ENCODE measurements at regions not wholly inside any gene's neighbourhood (a gene's known extent, or its start where the extent isn't known, plus 50 kb on each side); places are given as distances from the start of the nearest gene placed in this dataset.

DNA sequence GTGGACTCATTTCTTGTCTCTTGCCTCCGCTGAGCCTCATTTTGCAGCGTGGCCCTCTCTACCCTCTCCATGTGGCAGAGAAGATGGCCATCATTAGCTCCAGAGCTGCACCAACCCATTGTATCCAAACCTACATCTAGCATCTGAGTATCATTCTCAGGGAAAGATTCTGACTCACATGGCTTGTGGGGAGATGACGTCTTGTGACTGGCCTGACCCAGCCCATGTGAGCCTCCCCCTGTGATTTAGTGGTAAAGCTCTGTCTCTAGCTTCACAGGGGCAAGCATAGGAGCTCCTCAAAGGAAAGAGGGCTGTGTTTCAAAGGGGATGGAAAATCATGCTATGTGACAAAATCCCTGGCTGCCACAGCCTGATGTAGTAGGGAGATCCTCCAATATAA lies 87.4 kb upstream of the RBMS1 start:
- Histone ChIP-seq H3K27me3 (ENCODE audit: insufficient read depth, low read depth, severe bottlenecking) (no peaks in the 10 kb centered on the region), H3K27ac (no peak overlapping the region), H3K9me3 (ENCODE audit: severe bottlenecking) (no peaks in the 10 kb centered on the region), H3K4me3 (ENCODE audit: low read depth, low read length) (no peak overlapping the region), H3K36me3 (no peaks in the 10 kb centered on the region)
- DNase-seq: no peak
- TF ChIP-seq, protein P1, sequence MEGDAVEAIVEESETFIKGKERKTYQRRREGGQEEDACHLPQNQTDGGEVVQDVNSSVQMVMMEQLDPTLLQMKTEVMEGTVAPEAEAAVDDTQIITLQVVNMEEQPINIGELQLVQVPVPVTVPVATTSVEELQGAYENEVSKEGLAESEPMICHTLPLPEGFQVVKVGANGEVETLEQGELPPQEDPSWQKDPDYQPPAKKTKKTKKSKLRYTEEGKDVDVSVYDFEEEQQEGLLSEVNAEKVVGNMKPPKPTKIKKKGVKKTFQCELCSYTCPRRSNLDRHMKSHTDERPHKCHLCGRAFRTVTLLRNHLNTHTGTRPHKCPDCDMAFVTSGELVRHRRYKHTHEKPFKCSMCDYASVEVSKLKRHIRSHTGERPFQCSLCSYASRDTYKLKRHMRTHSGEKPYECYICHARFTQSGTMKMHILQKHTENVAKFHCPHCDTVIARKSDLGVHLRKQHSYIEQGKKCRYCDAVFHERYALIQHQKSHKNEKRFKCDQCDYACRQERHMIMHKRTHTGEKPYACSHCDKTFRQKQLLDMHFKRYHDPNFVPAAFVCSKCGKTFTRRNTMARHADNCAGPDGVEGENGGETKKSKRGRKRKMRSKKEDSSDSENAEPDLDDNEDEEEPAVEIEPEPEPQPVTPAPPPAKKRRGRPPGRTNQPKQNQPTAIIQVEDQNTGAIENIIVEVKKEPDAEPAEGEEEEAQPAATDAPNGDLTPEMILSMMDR (IDR thresholded peaks at IDR 0.05; ENCODE audit: low read depth, low read length): no peak

DNA sequence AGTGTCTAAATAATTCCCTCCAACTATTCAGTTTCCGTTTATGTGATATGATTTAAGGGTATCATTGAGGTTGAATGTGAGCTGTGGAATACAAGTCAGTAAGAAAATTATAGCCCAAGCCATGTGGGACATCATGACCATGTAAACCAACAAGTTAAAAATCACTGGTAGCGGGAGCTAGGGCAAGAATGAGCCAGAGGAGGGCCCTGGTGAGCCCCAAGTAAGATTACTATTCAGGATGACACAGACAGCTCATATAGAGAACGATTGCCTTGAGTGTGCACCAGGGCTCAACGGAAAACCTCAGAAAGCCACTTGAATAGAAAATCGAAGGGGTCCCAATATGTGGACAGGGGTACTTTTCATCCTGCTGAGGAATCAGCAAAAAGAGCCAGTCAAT lies 87.8 kb upstream of the RBMS1 start:
- H3K4me3 ChIP-seq (ENCODE audit: low read depth, low read length): no peak overlapping the region
- no peaks in the 10 kb centered on the region for H3K9me3 ChIP-seq (ENCODE audit: severe bottlenecking)
- no peaks in the 10 kb centered on the region for H3K36me3 ChIP-seq
- peak; percentile 29 for DNase-seq
- no peak overlapping the region for H3K27ac ChIP-seq
- TF ChIP-seq, protein P1 (IDR thresholded peaks at IDR 0.05; ENCODE audit: low read depth, low read length): peak; percentile 51
- no peaks in the 10 kb centered on the region for H3K27me3 ChIP-seq (ENCODE audit: insufficient read depth, low read depth, severe bottlenecking)

DNA sequence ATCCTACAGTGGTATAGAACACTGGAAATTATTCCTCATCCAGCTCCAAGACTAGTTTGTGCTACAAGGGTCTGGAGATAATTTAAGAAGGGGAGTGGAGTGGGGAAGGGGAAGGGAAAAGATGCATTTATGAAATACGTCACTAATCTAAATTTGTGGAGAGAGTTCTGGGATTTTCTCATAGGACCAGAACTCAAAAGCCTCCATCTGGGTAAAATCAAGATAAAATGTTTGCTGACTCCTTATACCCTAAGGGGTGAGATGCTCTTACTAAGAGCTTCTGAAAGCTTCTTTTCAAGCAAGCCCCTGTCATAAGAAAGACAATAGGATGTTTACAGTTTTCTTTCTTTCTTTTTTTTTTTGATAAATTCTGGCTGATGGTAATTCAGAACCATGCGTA lies 88.5 kb upstream of the RBMS1 start:
- TF ChIP-seq, protein P1 (IDR thresholded peaks at IDR 0.05; ENCODE audit: low read depth, low read length): no peak
- Histone ChIP-seq H3K27ac (no peak overlapping the region), H3K36me3 (no peaks in the 10 kb centered on the region), H3K9me3 (ENCODE audit: severe bottlenecking) (no peaks in the 10 kb centered on the region), H3K4me3 (ENCODE audit: low read depth, low read length) (no peak overlapping the region), H3K27me3 (ENCODE audit: insufficient read depth, low read depth, severe bottlenecking) (no peaks in the 10 kb centered on the region)
- DNase-seq: no peak

DNA sequence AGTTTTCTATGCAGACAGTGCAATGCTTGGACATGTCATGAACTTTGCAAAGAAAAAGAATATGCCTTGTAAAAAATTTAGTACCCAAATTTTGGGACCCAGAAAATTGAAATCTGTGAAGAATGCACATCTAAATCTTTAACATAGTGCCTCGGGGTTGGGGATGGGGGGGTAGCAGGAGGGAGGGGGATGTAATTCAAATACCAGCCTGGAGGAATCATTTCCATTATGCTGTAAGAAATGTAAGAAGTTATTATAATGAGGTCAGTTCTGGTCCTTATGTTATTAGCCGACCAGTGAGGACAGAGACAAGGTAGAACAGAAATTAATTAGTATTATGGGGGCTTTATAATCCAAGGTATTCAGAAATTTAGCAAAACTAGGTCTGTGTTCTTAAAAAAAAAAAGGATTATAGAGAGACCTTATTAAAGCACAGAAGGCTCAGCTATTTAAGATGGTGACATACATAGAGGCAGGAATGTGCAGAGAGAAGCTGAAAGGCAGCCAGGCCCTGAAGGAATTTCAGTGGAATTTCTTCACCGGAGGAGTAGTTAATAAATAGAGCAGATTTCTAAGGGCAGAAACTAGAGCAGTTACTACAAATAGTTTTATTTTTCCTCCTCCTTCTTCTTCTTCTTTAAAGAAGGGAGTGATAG lies 89.0 kb upstream of the RBMS1 start:
- Histone ChIP-seq H3K4me3 (ENCODE audit: low read depth, low read length) (no peak overlapping the region), H3K27ac (no peak overlapping the region), H3K9me3 (ENCODE audit: severe bottlenecking) (no peaks in the 10 kb centered on the region), H3K27me3 (ENCODE audit: insufficient read depth, low read depth, severe bottlenecking) (no peaks in the 10 kb centered on the region), H3K36me3 (no peaks in the 10 kb centered on the region)
- DNase-seq: no peak
- TF ChIP-seq, protein P1 (IDR thresholded peaks at IDR 0.05; ENCODE audit: low read depth, low read length): no peak

DNA sequence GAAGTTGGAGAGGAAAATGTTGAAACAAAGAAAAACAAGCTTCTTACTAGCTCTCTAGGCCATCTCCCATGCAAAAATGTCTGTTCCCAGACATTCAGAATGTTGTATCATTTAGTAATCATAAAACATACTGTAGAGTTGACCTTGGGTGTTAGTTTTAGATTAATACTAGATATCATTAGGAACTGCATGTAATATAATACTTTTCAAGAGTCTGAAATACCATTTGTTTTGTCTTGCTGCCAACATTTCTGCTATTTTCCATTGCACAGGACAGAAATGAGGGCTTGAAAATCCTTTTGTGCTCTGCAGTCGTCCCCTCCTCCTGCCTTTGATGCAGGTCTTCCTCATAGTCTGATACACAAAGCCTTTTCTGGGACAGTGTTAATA lies 89.5 kb upstream of the RBMS1 start:
- no peak for DNase-seq
- Histone ChIP-seq H3K36me3 (no peaks in the 10 kb centered on the region), H3K9me3 (ENCODE audit: severe bottlenecking) (no peaks in the 10 kb centered on the region), H3K27ac (no peak overlapping the region), H3K27me3 (ENCODE audit: insufficient read depth, low read depth, severe bottlenecking) (no peaks in the 10 kb centered on the region), H3K4me3 (ENCODE audit: low read depth, low read length) (no peak overlapping the region)
- TF ChIP-seq, protein P1 (IDR thresholded peaks at IDR 0.05; ENCODE audit: low read depth, low read length): no peak
